ACC112 (cell line): ENCODE measurements at regions not wholly inside any gene's neighbourhood (a gene's known extent, or its start where the extent isn't known, plus 50 kb on each side); places are given as distances from the start of the nearest gene placed in this dataset.
"Not testable (repeated sequence)": the region's sequence is repeated elsewhere in the genome, so short reads cannot be mapped to it uniquely, and the experiment has no call there.

Experiments used
- H2AFZ ChIP-seq: fragments of 200-600 bp; sonication (generic); one replicate; pipeline ENCODE4 v1.6.0; 2017; ENCODE audit warnings: antibody characterized with exemption, low read length; ENCODE audit not compliant: unreplicated experiment
- H3K27ac ChIP-seq: fragments of 200-600 bp; sonication (generic); 2 replicates; pipeline ENCODE4 v1.5.1; 2014; ENCODE audit warnings: low read depth, mild to moderate bottlenecking, antibody characterized with exemption, low read length, moderate library complexity
- H3K27me3 ChIP-seq: fragments of 200-600 bp; sonication (generic); 2 replicates; pipeline ENCODE4 v1.6.1; 2014; ENCODE audit warnings: mild to moderate bottlenecking, antibody characterized with exemption, low read length, moderate library complexity, mixed read lengths; ENCODE audit not compliant: insufficient read depth
- H3K36me3 ChIP-seq: fragments of 200-600 bp; sonication (generic); 2 replicates; pipeline ENCODE4 v1.6.1; 2016; ENCODE audit warnings: mild to moderate bottlenecking, antibody characterized with exemption, low read length, moderate library complexity, mixed read lengths; ENCODE audit not compliant: insufficient read depth
- H3K4me1 ChIP-seq: fragments of 200-600 bp; sonication (generic); one replicate; pipeline ENCODE4 v1.6.1; 2016; ENCODE audit warnings: low read length, mixed read lengths; ENCODE audit not compliant: insufficient read depth, unreplicated experiment, control insufficient read depth
- H3K4me3 ChIP-seq: fragments of 200-600 bp; sonication (generic); 2 replicates; pipeline ENCODE4 v1.5.1; 2014; ENCODE audit warnings: mild to moderate bottlenecking, low read depth, low read length
- H3K79me2 ChIP-seq: fragments of 200-600 bp; sonication (generic); one replicate; pipeline ENCODE4 v1.6.0; 2016; ENCODE audit warnings: low read length; ENCODE audit not compliant: control insufficient read depth, unreplicated experiment, insufficient read depth

DNA sequence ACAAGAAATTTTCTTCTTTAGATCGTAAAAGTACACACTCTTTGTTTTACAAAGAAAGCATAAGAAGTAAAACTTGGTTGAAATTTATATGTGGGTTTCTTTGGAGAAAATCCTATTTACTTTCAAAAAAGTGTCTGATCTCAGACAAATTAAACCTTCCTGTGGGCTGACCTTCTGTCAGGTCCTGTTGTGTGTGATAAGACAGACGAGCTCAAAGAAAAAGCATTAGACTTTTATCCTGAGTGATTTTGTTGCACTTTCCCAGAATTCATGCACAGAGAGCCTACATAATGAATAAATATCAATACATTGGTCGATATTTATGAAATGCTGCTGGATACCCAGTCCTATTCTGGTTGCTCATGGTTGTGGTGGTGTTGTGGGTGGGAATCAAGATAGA is 302.1 kb upstream of the SYNCRIP start:
- H2AFZ ChIP-seq = no peak overlapping the region
- no peaks in the 10 kb centered on the region for H3K36me3 ChIP-seq
- no peaks in the 10 kb centered on the region for H3K27me3 ChIP-seq
- H3K79me2 ChIP-seq = no peaks in the 10 kb centered on the region
- H3K4me3 ChIP-seq = no peak overlapping the region
- H3K4me1 ChIP-seq = no peaks in the 10 kb centered on the region
- H3K27ac ChIP-seq = no peak overlapping the region

DNA sequence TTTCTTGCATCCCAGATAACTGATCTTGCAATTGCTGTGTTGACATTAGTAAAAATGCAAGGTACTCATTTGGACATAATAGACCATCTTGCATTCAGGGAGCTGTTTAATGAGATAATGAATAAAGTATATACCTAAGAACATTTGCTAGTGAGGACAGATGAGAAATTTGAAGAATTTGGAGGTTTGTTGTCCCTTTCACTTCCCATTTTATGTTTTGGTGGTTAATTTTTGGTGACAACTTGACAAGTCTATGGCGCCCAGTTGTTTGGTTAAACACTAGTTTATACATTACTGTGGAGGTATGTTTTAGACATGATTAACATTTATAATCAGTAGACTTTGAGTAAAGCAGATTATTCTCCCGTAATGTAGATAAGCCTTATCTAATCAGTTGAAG is 300.2 kb upstream of the SYNCRIP start:
- Histone ChIP-seq H3K79me2 (no peaks in the 10 kb centered on the region), H3K27me3 (no peaks in the 10 kb centered on the region), H3K4me1 (no peaks in the 10 kb centered on the region), H3K4me3 (no peak overlapping the region), H2AFZ (no peak overlapping the region), H3K36me3 (no peaks in the 10 kb centered on the region), H3K27ac (no peak overlapping the region)

DNA sequence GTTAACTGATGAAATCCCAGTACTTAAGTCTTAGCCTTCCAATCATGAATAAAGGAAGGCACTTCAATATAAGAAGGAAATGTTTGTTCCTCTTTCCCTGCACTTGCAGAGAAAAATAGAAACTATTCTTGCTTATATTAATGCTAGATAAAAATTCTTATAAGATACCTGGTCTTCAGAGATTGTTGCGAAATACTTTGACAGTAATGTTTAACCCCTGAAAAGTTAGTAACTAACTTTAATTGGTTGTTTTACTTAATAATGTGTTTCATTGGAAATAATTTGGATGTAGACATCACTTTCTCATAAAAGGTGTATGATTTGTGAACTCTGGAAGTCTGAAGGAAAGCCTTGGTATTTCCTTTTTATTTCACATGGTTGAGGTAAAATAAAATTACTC is 294.2 kb upstream of the SYNCRIP start:
- H3K79me2 ChIP-seq = no peaks in the 10 kb centered on the region
- no peak overlapping the region for H3K27ac ChIP-seq
- H2AFZ ChIP-seq = no peak overlapping the region
- no peak overlapping the region for H3K4me3 ChIP-seq
- no peaks in the 10 kb centered on the region for H3K27me3 ChIP-seq
- H3K36me3 ChIP-seq = no peaks in the 10 kb centered on the region
- no peaks in the 10 kb centered on the region for H3K4me1 ChIP-seq

DNA sequence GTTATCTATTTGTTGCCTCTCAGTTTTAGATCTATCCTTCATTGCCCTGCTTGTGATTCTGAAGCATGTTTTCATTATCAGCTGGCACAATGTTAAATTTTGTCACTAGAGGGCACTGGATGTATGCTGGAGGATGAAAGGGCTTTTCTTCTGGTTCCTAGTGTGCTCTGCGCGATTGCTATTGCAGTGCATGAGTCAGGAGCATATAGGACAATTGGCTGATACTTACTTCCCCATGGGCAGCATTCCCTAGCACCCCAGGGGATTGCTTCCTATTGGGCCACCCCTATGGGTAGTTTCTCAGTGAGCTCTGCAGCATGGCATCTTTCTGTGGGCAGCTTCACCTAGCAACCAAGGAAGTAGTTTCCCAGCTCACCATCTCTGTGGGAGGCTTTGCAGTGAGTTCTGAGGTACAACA is 280.3 kb upstream of the SYNCRIP start:
- Histone ChIP-seq H3K4me3 (no peak overlapping the region), H3K36me3 (no peaks in the 10 kb centered on the region), H3K27me3 (0 out of 2 replicates have a peak, but pooled peaks cover 6% of the 10 kb centered on the region), H3K79me2 (no peaks in the 10 kb centered on the region), H3K4me1 (no peaks in the 10 kb centered on the region), H2AFZ (no peak overlapping the region), H3K27ac (no peak overlapping the region)

DNA sequence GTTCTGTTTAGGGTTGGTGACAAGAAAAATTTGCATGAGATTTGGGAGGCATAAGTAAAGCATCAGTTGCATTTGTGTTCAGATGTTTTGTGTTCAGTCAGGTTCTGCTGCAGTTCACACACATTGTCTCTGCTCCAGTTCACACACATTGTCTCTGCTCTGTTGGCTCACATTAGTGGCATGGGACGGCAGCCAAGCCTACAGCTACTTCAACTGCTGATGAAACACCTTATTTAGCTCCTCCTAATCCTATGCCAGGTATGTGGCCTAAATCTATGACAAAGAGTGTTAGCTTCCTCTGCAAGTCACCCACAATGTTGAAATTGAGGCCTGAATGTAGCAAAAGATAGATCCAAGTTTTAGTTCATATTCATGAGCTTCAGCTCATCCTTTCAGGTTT is 278.1 kb upstream of the SYNCRIP start:
- Histone ChIP-seq H3K27me3 (0 out of 2 replicates have a peak, but pooled peaks cover 7% of the 10 kb centered on the region), H3K4me3 (no peak overlapping the region), H3K27ac (no peak overlapping the region), H3K36me3 (no peaks in the 10 kb centered on the region), H3K4me1 (no peaks in the 10 kb centered on the region), H3K79me2 (no peaks in the 10 kb centered on the region), H2AFZ (no peak overlapping the region)

- Histone ChIP-seq H2AFZ (no peak overlapping the region), H3K4me1 (no peaks in the 10 kb centered on the region), H3K27ac (no peak overlapping the region), H3K4me3 (no peak overlapping the region), H3K36me3 (no peaks in the 10 kb centered on the region), H3K27me3 (0 out of 2 replicates have a peak, but pooled peaks cover 7% of the 10 kb centered on the region), H3K79me2 (no peaks in the 10 kb centered on the region)
These were observed 274.8 kb upstream of the SYNCRIP start for GRCh38 chr6:85917522-85917921.

DNA sequence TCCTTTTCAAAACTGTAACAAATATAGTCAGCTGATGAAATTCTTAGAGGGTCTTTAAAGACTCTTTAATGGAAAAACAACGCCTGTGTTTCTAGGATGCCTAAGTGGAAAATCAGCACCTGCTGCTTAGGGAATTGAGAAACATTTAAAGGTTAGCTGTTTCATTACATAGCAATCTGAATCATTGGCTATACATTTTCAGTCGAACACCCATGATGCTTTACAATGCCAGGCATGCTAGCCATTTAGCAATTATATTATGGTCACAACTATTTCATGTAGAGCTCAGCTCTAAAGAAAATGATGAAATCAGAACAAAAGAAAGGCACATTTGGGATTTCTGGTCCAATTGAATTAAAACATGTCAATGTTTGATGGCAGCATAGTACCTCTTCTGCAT is 270.3 kb upstream of the SYNCRIP start:
- Histone ChIP-seq H3K27me3 (peaks cover 21% of the 10 kb centered on the region; the same call in 1 of the 2 replicates), H3K79me2 (no peaks in the 10 kb centered on the region), H2AFZ (no peak overlapping the region), H3K36me3 (no peaks in the 10 kb centered on the region), H3K4me3 (no peak overlapping the region), H3K27ac (no peak overlapping the region), H3K4me1 (no peaks in the 10 kb centered on the region)

DNA sequence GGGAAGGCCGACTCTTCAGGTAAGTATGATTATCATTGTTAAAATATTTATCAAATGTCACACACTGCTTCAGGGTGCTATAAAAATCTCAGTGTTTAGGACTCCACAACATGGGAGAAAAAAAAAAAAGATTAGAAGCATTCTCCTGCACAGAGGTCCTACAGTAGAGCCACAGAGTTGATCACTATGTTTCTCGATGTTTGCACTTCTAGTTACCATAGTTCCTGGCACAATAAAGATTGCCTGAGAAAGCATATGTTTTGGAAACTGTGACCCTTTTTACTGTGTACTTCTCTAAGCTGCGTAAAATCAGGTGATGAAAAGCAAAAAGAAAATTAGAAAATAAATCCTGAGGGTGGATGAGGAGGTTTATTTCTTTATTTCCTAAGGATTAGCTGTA is 269.9 kb upstream of the SYNCRIP start:
- Histone ChIP-seq H3K27ac (no peak overlapping the region), H3K36me3 (no peaks in the 10 kb centered on the region), H3K27me3 (peaks cover 19% of the 10 kb centered on the region; the same call in 1 of the 2 replicates), H3K4me3 (no peak overlapping the region), H3K4me1 (no peaks in the 10 kb centered on the region), H3K79me2 (no peaks in the 10 kb centered on the region), H2AFZ (no peak overlapping the region)

DNA sequence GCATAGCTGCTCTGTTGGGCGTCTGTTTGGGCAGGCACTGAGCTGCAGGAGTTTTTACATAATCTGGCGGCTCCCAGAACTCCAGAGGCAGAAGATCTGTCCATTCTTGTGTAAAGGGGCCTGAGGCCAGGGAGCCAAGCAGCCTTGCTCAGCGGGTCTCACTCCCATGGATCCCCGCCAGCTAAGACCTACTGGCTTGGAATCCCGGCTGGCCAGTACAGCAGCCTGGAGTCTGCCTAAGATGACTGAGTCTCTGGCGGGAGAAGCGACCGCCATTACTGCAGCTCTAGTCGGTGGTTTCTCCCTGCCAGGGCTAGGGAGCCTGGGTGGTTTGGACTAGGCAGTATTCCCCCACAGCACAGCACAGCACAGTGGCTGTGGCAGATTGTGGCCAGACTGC is 268.4 kb upstream of the SYNCRIP start:
- H3K4me1 ChIP-seq = no peaks in the 10 kb centered on the region
- H3K4me3 ChIP-seq = no peak overlapping the region
- H3K79me2 ChIP-seq = no peaks in the 10 kb centered on the region
- no peaks in the 10 kb centered on the region for H3K36me3 ChIP-seq
- peaks cover 19% of the 10 kb centered on the region; the same call in 1 of the 2 replicates for H3K27me3 ChIP-seq
- H2AFZ ChIP-seq = no peak overlapping the region
- H3K27ac ChIP-seq = no peak overlapping the region

DNA sequence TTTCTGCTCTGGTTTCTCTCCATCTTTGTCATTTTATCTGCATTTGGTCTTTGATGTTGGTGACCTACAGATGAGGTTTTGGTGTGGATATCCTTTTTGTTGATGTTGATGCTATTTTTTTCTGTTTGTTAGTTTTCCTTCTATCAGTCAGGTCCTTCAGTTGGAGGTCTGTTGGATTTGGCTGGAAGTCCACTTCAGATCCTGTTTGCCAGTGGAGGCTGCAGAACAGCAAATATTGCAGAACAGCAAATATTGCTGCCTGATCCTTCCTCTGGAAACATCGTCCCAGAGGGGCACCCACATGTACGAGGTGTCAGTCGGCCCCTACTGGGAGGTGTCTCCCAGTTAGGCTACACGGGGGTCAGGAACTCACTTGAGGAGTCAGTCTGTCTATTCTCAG is 265.4 kb upstream of the SYNCRIP start:
- H3K4me1 ChIP-seq, H3K36me3 ChIP-seq, H3K4me3 ChIP-seq, H3K27ac ChIP-seq, H3K79me2 ChIP-seq, H2AFZ ChIP-seq: not testable (repeated sequence)
- peaks cover 19% of the 10 kb centered on the region; the same call in 1 of the 2 replicates for H3K27me3 ChIP-seq

GRCh38 chr6:85892346-85892745 is 249.7 kb upstream of the SYNCRIP start:
- no peak overlapping the region for H2AFZ ChIP-seq
- no peaks in the 10 kb centered on the region for H3K36me3 ChIP-seq
- no peak overlapping the region for H3K4me3 ChIP-seq
- H3K27ac ChIP-seq = no peak overlapping the region
- H3K27me3 ChIP-seq = no peaks in the 10 kb centered on the region
- H3K79me2 ChIP-seq = no peaks in the 10 kb centered on the region
- H3K4me1 ChIP-seq = no peaks in the 10 kb centered on the region
